Astrocyte (in vitro differentiated cells and primary cell): ENCODE measurements at regions not wholly inside any gene's neighbourhood (a gene's known extent, or its start where the extent isn't known, plus 50 kb on each side); places are given as distances from the start of the nearest gene placed in this dataset.

Source experiments
- DNase-seq: peaks from one replicate; pipeline ENCODE4 v3.0.0-alpha.2; 2010; ENCODE audit warnings: low read depth
- FAIRE-seq: peaks from 2 replicates; lab custom pipeline; 2011; peaks lifted over from hg19 to GRCh38; lab: Jason Lieb, UNC
- H2AFZ ChIP-seq: 2 replicates; pipeline ENCODE4 v1.6.0; 2012; ENCODE audit warnings: low read depth, low read length, inconsistent platforms
- H3K27ac ChIP-seq: 2 replicates; pipeline ENCODE4 v1.5.1; 2011; ENCODE audit warnings: low read depth, low read length, inconsistent platforms
- H3K27me3 ChIP-seq: 2 replicates; pipeline ENCODE4 v1.6.0; 2011; ENCODE audit warnings: low read length, inconsistent platforms; ENCODE audit not compliant: insufficient read depth
- H3K36me3 ChIP-seq: 2 replicates; pipeline ENCODE4 v1.5.1; 2011; ENCODE audit warnings: low read length, inconsistent platforms; ENCODE audit not compliant: insufficient read depth
- H3K4me1 ChIP-seq: 2 replicates; pipeline ENCODE4 v1.5.1; 2011; ENCODE audit warnings: low read length, inconsistent platforms; ENCODE audit not compliant: insufficient read depth
- H3K4me2 ChIP-seq: 2 replicates; pipeline ENCODE4 v1.6.0; 2012; ENCODE audit warnings: low read length, inconsistent platforms
- H3K4me3 ChIP-seq: 2 replicates; pipeline ENCODE4 v1.5.1; 2011; ENCODE audit warnings: low read depth, mild to moderate bottlenecking, low read length, inconsistent platforms; ENCODE audit not compliant: insufficient read depth
- H3K79me2 ChIP-seq: 2 replicates; pipeline ENCODE4 v1.6.0; 2012; ENCODE audit warnings: mild to moderate bottlenecking, low read length, inconsistent platforms; ENCODE audit not compliant: insufficient read depth
- H3K9ac ChIP-seq: 2 replicates; pipeline ENCODE4 v1.6.0; 2012; ENCODE audit warnings: mild to moderate bottlenecking, low read length, inconsistent platforms
- H3K9me3 ChIP-seq: 2 replicates; pipeline ENCODE4 v1.5.1; 2012; ENCODE audit warnings: low read depth, mild to moderate bottlenecking, low read length, inconsistent platforms; ENCODE audit not compliant: insufficient read depth
- H4K20me1 ChIP-seq: 2 replicates; pipeline ENCODE4 v1.6.0; 2012; ENCODE audit warnings: low read length, inconsistent platforms; ENCODE audit not compliant: insufficient read depth
- H3K27ac Mint-ChIP-seq: one replicate; pipeline ENCODE4 v1.8.0; 2021; ENCODE audit warnings: mild to moderate bottlenecking, mixed read lengths; ENCODE audit not compliant: unreplicated experiment
- H3K27me3 Mint-ChIP-seq: one replicate; pipeline ENCODE4 v1.8.0; 2021; ENCODE audit warnings: low read depth, mixed read lengths; ENCODE audit not compliant: unreplicated experiment
- H3K36me3 Mint-ChIP-seq: one replicate; pipeline ENCODE4 v1.8.0; 2021; ENCODE audit warnings: low read depth, mixed read lengths; ENCODE audit not compliant: unreplicated experiment
- H3K4me1 Mint-ChIP-seq: one replicate; pipeline ENCODE4 v1.8.0; 2021; ENCODE audit warnings: low read depth, mixed read lengths; ENCODE audit not compliant: unreplicated experiment
- H3K4me3 Mint-ChIP-seq: one replicate; pipeline ENCODE4 v1.8.0; 2021; ENCODE audit warnings: mild to moderate bottlenecking, moderate library complexity, mixed read lengths; ENCODE audit not compliant: unreplicated experiment
- H3K9me3 Mint-ChIP-seq: one replicate; pipeline ENCODE4 v1.8.0; 2021; ENCODE audit warnings: mild to moderate bottlenecking, mixed read lengths; ENCODE audit not compliant: unreplicated experiment
- CTCF ChIP-seq: IDR thresholded peaks from 2 replicates; pipeline ENCODE4 v1.5.1; 2011; ENCODE audit warnings: low read depth, mild to moderate bottlenecking, inconsistent platforms, low read length, moderate library complexity; ENCODE audit not compliant: insufficient read depth
- EZH2 ChIP-seq: IDR thresholded peaks from 2 replicates; pipeline ENCODE4 v1.6.1; 2012; ENCODE audit warnings: mild to moderate bottlenecking, low read length, inconsistent platforms; ENCODE audit not compliant: insufficient read depth

GRCh38 chr1:60560701-60561100, 487.1 kb upstream of the C1orf87 start:
- Mint-ChIP-seq H3K9me3 (no peaks in the 10 kb centered on the region), H3K4me3 (no peak overlapping the region), H3K27me3 (no peaks in the 10 kb centered on the region), H3K36me3 (no peaks in the 10 kb centered on the region), H3K4me1 (no peaks in the 10 kb centered on the region), H3K27ac (no peak overlapping the region)
- TF ChIP-seq CTCF (no peak), EZH2 (no peak)
- FAIRE-seq (no peak), DNase-seq (no peak)
- H3K9me3 ChIP-seq, result no peaks in the 10 kb centered on the region
- H3K4me1 ChIP-seq, result no peaks in the 10 kb centered on the region
- no peak overlapping the region for H3K27ac ChIP-seq
- H3K4me2 ChIP-seq, result no peak overlapping the region
- no peaks in the 10 kb centered on the region for H3K27me3 ChIP-seq
- no peak overlapping the region for H3K4me3 ChIP-seq
- no peak overlapping the region for H2AFZ ChIP-seq
- no peaks in the 10 kb centered on the region for H4K20me1 ChIP-seq
- no peaks in the 10 kb centered on the region for H3K79me2 ChIP-seq
- H3K9ac ChIP-seq, result no peak overlapping the region
- no peaks in the 10 kb centered on the region for H3K36me3 ChIP-seq

- H2AFZ ChIP-seq, result no peak overlapping the region
- no peak for FAIRE-seq
- no peaks in the 10 kb centered on the region for H3K9me3 Mint-ChIP-seq
Observed at GRCh38 chr1:60558236-60558635, 484.7 kb upstream of the C1orf87 start.

More at GRCh38 chr1:60558236-60558635, 484.7 kb upstream of the C1orf87 start:
- Mint-ChIP-seq H3K4me3 (no peak overlapping the region), H3K27me3 (no peaks in the 10 kb centered on the region), H3K27ac (no peak overlapping the region), H3K36me3 (no peaks in the 10 kb centered on the region), H3K4me1 (no peaks in the 10 kb centered on the region)
- H3K79me2 ChIP-seq, result no peaks in the 10 kb centered on the region
- no peaks in the 10 kb centered on the region for H3K27me3 ChIP-seq
- H3K27ac ChIP-seq, result no peak overlapping the region
- TF ChIP-seq EZH2 (no peak), CTCF (no peak)
- no peaks in the 10 kb centered on the region for H3K36me3 ChIP-seq
- H3K4me2 ChIP-seq, result no peak overlapping the region
- no peak overlapping the region for H3K4me3 ChIP-seq
- H3K9ac ChIP-seq, result no peak overlapping the region
- DNase-seq, result no peak
- H3K4me1 ChIP-seq, result no peaks in the 10 kb centered on the region
- H3K9me3 ChIP-seq, result no peaks in the 10 kb centered on the region
- no peaks in the 10 kb centered on the region for H4K20me1 ChIP-seq
